ENCODE measurements at regions not wholly inside any gene's neighbourhood (a gene's known extent, or its start where the extent isn't known, plus 50 kb on each side); places are given as distances from the start of the nearest gene placed in this dataset.

GRCh38 chr9:31471010-31471409 lies 913.4 kb upstream of the ACO1 start:
- H3K4me3 ChIP-seq (ENCODE audit: low read depth, low read length): no peak overlapping the region
- TF ChIP-seq CTCF (IDR thresholded peaks at IDR 0.05; ENCODE audit: borderline replicate concordance, insufficient read depth, low read depth, low read length): no peak

- no peak for TF ChIP-seq CTCF (IDR thresholded peaks at IDR 0.05; ENCODE audit: borderline replicate concordance, insufficient read depth, low read depth, low read length)
These were observed 897.8 kb upstream of the ACO1 start for GRCh38 chr9:31486630-31487029.

GRCh38 chr9:31490551-31491106 lies 893.8 kb upstream of the ACO1 start:
- H3K4me3 ChIP-seq (ENCODE audit: low read depth, low read length): no peak overlapping the region
- TF ChIP-seq CTCF (IDR thresholded peaks at IDR 0.05; ENCODE audit: borderline replicate concordance, insufficient read depth, low read depth, low read length): no peak

More at GRCh38 chr9:31486630-31487029, 897.8 kb upstream of the ACO1 start:
- no peak overlapping the region for H3K4me3 ChIP-seq (ENCODE audit: low read depth, low read length)

- TF ChIP-seq CTCF (IDR thresholded peaks at IDR 0.05; ENCODE audit: borderline replicate concordance, insufficient read depth, low read depth, low read length): no peak
- no peak overlapping the region for H3K4me3 ChIP-seq (ENCODE audit: low read depth, low read length)
These were observed 892.2 kb upstream of the ACO1 start for GRCh38 chr9:31492229-31492628.

- no peak for TF ChIP-seq CTCF (IDR thresholded peaks at IDR 0.05; ENCODE audit: borderline replicate concordance, insufficient read depth, low read depth, low read length)
- no peak overlapping the region for H3K4me3 ChIP-seq (ENCODE audit: low read depth, low read length)
These were observed 884.0 kb upstream of the ACO1 start for GRCh38 chr9:31500422-31500821.

GRCh38 chr9:31519011-31519410 lies 865.4 kb upstream of the ACO1 start:
- no peak for TF ChIP-seq CTCF (IDR thresholded peaks at IDR 0.05; ENCODE audit: borderline replicate concordance, insufficient read depth, low read depth, low read length)
- H3K4me3 ChIP-seq (ENCODE audit: low read depth, low read length): no peak overlapping the region

- H3K4me3 ChIP-seq (ENCODE audit: low read depth, low read length): no peak overlapping the region
- no peak for TF ChIP-seq CTCF (IDR thresholded peaks at IDR 0.05; ENCODE audit: borderline replicate concordance, insufficient read depth, low read depth, low read length)
These were observed 865.0 kb upstream of the ACO1 start for GRCh38 chr9:31519424-31519823.

Data from GM12875 (cell line).